Keratinocyte (primary cell): ENCODE measurements at regions not wholly inside any gene's neighbourhood (a gene's known extent, or its start where the extent isn't known, plus 50 kb on each side); places are given as distances from the start of the nearest gene placed in this dataset.
"Not testable (repeated sequence)": the region's sequence is repeated elsewhere in the genome, so short reads cannot be mapped to it uniquely, and the experiment has no call there.

ENCODE experiments used
- EZH2 ChIP-seq: IDR thresholded peaks from one replicate; pipeline ENCODE4 v1.6.1; 2012; ENCODE audit warnings: inconsistent platforms, mild to moderate bottlenecking, low read length, moderate library complexity
- TF ChIP-seq, protein P1 (sequence below), 3 experiments: IDR thresholded peaks in 1 of 3; conservative IDR thresholded peaks in 1 of 3; optimal IDR thresholded peaks in 1 of 3; 2 replicates in 2 of 3; 3 replicates in 1 of 3; pipeline versions ENCODE3 to v1.5.1; 2011; ENCODE audit warnings: low read length in 3 of 3, mild to moderate bottlenecking in 3 of 3, moderate library complexity in 2 of 3, control low read depth in 1 of 3, inconsistent platforms in 1 of 3; ENCODE audit not compliant: insufficient read depth in 2 of 3; ENCODE audit errors: extremely low read depth in 1 of 3

DNA sequence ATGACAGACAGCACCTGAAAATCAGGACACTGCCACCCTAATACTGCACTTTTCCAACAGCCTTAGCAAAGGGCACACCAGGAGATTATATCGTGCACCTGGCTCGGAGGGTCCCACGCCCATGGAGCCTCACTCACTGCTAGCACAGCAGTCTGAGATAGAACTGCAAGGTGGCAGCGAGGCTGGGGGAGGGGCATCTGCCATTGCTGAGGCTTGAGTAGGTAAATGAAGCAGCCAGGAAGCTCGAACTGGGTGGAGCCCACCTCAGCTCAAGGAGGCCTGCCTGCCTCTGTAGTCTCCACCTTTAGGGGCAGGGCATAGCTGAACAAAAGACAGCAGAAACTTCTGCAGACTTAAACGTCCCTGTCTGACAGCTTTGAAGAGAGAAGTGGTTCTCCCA is 84.4 kb upstream of the UFL1 start:
- TF ChIP-seq, protein P1, sequence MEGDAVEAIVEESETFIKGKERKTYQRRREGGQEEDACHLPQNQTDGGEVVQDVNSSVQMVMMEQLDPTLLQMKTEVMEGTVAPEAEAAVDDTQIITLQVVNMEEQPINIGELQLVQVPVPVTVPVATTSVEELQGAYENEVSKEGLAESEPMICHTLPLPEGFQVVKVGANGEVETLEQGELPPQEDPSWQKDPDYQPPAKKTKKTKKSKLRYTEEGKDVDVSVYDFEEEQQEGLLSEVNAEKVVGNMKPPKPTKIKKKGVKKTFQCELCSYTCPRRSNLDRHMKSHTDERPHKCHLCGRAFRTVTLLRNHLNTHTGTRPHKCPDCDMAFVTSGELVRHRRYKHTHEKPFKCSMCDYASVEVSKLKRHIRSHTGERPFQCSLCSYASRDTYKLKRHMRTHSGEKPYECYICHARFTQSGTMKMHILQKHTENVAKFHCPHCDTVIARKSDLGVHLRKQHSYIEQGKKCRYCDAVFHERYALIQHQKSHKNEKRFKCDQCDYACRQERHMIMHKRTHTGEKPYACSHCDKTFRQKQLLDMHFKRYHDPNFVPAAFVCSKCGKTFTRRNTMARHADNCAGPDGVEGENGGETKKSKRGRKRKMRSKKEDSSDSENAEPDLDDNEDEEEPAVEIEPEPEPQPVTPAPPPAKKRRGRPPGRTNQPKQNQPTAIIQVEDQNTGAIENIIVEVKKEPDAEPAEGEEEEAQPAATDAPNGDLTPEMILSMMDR (optimal IDR thresholded peaks at IDR 0.05 in 1 of 3, IDR thresholded peaks at IDR 0.05 in 1 of 3, conservative IDR thresholded peaks at IDR 0.05 in 1 of 3; ENCODE audit: extremely low read depth in 1 of 3, insufficient read depth in 2 of 3, low read length in 3 of 3): not testable (repeated sequence)
- not testable (repeated sequence) for TF ChIP-seq EZH2
